Left kidney (tissue), 1 donor: ENCODE measurements at regions not wholly inside any gene's neighbourhood (a gene's known extent, or its start where the extent isn't known, plus 50 kb on each side); places are given as distances from the start of the nearest gene placed in this dataset.

Experiments
- DNase-seq: peaks from one replicate; pipeline ENCODE4 v3.0.0-alpha.2; 2013

DNA sequence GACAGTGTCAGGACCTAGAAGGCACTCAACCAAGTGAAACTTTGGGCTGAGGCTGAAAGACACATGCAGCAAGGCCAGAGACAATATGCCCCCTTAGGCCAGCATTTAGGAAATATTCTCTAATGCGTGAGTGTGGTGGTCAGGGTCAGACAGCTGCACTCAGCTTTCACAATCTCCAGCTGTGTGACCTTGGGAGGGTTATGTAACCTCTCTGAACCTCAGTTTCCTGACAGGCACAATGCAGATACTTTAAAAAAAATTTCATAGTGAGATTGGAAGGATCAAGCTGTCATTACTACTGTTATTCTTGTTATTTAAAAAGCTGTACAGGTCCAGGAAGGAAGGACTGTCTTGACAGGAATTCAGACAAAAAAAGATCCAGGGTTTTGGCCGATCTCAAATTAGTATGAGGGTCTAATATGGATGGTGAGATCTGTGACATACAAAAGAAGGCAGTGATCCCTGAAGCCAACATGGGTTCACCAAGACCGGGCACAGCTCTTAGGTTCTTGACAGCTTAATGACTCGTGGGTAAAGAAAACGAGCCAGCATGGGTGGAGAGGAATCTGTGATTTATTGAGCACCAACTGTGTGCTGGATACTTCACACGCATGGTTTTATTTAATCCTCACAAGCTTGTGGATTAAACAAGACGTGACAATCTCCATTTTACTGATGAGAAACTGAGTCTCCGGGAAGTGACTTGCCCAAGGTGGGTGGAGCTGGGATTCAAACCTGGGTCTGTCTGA lies 54.6 kb upstream of the POU3F1 start:
- DNase-seq = peak; percentile 42

DNA sequence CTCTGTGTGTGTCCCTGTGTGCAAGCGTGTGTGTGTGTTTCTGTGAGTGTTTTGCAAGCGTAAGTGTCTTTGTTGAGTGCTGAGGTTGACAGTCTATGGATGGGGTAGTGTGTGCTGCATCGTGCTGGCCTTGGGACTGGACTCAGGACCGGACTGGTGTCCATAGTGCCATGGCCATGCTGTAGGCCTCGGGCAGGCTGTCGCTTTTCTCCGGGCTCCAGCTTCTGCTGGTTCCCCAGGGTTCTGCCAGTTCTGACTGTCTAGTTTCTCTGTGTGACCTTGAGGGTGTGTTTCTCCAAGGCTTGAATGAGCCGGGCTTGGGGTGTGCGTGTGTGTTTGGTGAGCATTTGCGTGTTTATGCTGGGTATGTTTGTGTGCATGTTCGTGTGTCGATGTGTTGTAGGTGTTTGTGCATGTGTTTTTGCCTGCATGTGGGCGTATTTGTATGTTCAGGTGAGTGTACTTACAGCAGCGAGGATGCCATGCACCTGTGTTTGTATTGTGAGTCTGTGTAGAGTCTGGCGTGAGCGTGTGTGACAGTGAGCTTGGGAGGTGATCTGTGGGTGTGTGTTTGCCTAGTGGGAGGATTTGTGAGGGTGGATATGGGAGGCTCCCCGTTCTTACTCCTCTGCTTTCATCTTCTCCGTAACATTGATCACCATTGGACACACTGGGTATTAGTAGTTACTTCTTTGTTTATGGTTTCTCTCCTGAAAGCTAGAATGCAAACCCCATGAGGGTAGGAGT lies 51.7 kb upstream of the POU3F1 start:
- no peak for DNase-seq

DNA sequence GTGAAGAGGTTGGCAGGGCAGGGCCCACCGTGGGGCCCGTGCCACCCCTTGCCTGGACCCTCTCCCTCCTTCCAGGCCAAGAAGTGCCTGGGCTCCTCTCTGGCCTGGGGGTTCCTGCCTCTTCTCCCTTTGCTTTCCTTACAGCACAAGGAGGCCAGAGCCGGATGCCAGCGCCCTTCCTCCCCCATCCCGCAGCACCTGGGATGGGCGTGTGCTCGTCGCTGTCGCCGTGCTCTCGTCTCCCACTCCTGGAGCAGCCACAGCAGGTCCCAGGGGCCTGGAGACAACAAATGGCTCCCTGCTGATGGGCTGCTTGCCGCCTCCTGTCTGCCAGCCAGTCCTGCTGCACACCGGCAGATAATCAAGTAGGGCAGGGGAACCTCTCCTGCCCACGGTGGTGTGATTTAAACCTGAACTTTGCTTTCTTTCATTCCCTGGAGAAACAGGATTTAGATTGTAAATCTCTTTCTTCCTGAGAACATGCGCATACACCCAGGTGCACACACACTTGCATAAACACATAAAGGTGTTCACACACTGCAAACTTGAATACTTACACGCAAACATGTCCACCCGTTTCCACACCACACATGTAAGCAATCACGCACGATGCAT lies 50.8 kb upstream of the POU3F1 start:
- no peak for DNase-seq
